ENCODE measurements at regions not wholly inside any gene's neighbourhood (a gene's known extent, or its start where the extent isn't known, plus 50 kb on each side); places are given as distances from the start of the nearest gene placed in this dataset.

GRCh38 chr1:82901561-82901960 is 1097.4 kb downstream of the TTLL7 start:
- TF ChIP-seq POLR2A (IDR thresholded peaks at IDR 0.05; ENCODE audit: low read depth, low read length) = no peak
- no peak for FAIRE-seq
- DNase-seq (ENCODE audit: insufficient read length, low spot score) = no peak

- no peak for TF ChIP-seq POLR2A (IDR thresholded peaks at IDR 0.05; ENCODE audit: low read depth, low read length)
- DNase-seq (ENCODE audit: insufficient read length, low spot score) (no peak), FAIRE-seq (no peak)
Observed at GRCh38 chr1:82901118-82901517, 1097.8 kb downstream of the TTLL7 start.

- TF ChIP-seq POLR2A (IDR thresholded peaks at IDR 0.05; ENCODE audit: low read depth, low read length) = no peak
- no peak for FAIRE-seq
- DNase-seq (ENCODE audit: insufficient read length, low spot score) = no peak
Observed at GRCh38 chr1:82899017-82899416, 1098.3 kb downstream of the ADGRL2 start.

GRCh38 chr1:82897549-82897948 is 1096.8 kb downstream of the ADGRL2 start:
- DNase-seq (ENCODE audit: insufficient read length, low spot score) (no peak), FAIRE-seq (no peak)
- TF ChIP-seq POLR2A (IDR thresholded peaks at IDR 0.05; ENCODE audit: low read depth, low read length) = no peak

GRCh38 chr1:82896036-82896435 is 1095.3 kb downstream of the ADGRL2 start:
- FAIRE-seq = no peak

GRCh38 chr1:82894635-82895034 is 1093.9 kb downstream of the ADGRL2 start:
- no peak for TF ChIP-seq POLR2A (IDR thresholded peaks at IDR 0.05; ENCODE audit: low read depth, low read length)
- FAIRE-seq (no peak), DNase-seq (ENCODE audit: insufficient read length, low spot score) (no peak)

More at GRCh38 chr1:82896036-82896435, 1095.3 kb downstream of the ADGRL2 start:
- no peak for TF ChIP-seq POLR2A (IDR thresholded peaks at IDR 0.05; ENCODE audit: low read depth, low read length)
- DNase-seq (ENCODE audit: insufficient read length, low spot score) = no peak

- FAIRE-seq (no peak), DNase-seq (ENCODE audit: insufficient read length, low spot score) (no peak)
- TF ChIP-seq POLR2A (IDR thresholded peaks at IDR 0.05; ENCODE audit: low read depth, low read length) = no peak
Observed at GRCh38 chr1:82893712-82894470, 1093.2 kb downstream of the ADGRL2 start.

- FAIRE-seq (no peak), DNase-seq (ENCODE audit: insufficient read length, low spot score) (no peak)
- no peak for TF ChIP-seq POLR2A (IDR thresholded peaks at IDR 0.05; ENCODE audit: low read depth, low read length)
Observed at GRCh38 chr1:82880506-82880905, 1079.8 kb downstream of the ADGRL2 start.

GRCh38 chr1:82879701-82880305 is 1079.1 kb downstream of the ADGRL2 start:
- no peak for DNase-seq (ENCODE audit: insufficient read length, low spot score)
- FAIRE-seq = peak; percentile 11
- no peak for TF ChIP-seq POLR2A (IDR thresholded peaks at IDR 0.05; ENCODE audit: low read depth, low read length)

- no peak for TF ChIP-seq POLR2A (IDR thresholded peaks at IDR 0.05; ENCODE audit: low read depth, low read length)
- DNase-seq (ENCODE audit: insufficient read length, low spot score) (no peak), FAIRE-seq (no peak)
Observed at GRCh38 chr1:82875170-82875569, 1074.4 kb downstream of the ADGRL2 start.

GRCh38 chr1:82874041-82874440 is 1073.3 kb downstream of the ADGRL2 start:
- no peak for FAIRE-seq
- TF ChIP-seq POLR2A (IDR thresholded peaks at IDR 0.05; ENCODE audit: low read depth, low read length) = no peak
- no peak for DNase-seq (ENCODE audit: insufficient read length, low spot score)

- FAIRE-seq (no peak), DNase-seq (ENCODE audit: insufficient read length, low spot score) (no peak)
- TF ChIP-seq POLR2A (IDR thresholded peaks at IDR 0.05; ENCODE audit: low read depth, low read length) = no peak
Observed at GRCh38 chr1:82870332-82870731, 1069.6 kb downstream of the ADGRL2 start.

GRCh38 chr1:82867781-82868180 is 1067.0 kb downstream of the ADGRL2 start:
- no peak for DNase-seq (ENCODE audit: insufficient read length, low spot score)
- no peak for FAIRE-seq
- TF ChIP-seq POLR2A (IDR thresholded peaks at IDR 0.05; ENCODE audit: low read depth, low read length) = no peak

GRCh38 chr1:82861749-82862148 is 1061.0 kb downstream of the ADGRL2 start:
- no peak for TF ChIP-seq POLR2A (IDR thresholded peaks at IDR 0.05; ENCODE audit: low read depth, low read length)
- no peak for DNase-seq (ENCODE audit: insufficient read length, low spot score)
- FAIRE-seq = no peak

- no peak for FAIRE-seq
Observed at GRCh38 chr1:82858031-82858430, 1057.3 kb downstream of the ADGRL2 start.

More at GRCh38 chr1:82858031-82858430, 1057.3 kb downstream of the ADGRL2 start:
- no peak for DNase-seq (ENCODE audit: insufficient read length, low spot score)
- TF ChIP-seq POLR2A (IDR thresholded peaks at IDR 0.05; ENCODE audit: low read depth, low read length) = no peak

Measured in H54 (cell line).